ENCODE measurements at regions not wholly inside any gene's neighbourhood (a gene's known extent, or its start where the extent isn't known, plus 50 kb on each side); places are given as distances from the start of the nearest gene placed in this dataset.

- Mint-ChIP-seq H3K27ac (no peak overlapping the region), H3K4me3 (ENCODE audit: low read depth) (no peak overlapping the region), H3K27me3 (no peaks in the 10 kb centered on the region), H3K36me3 (ENCODE audit: insufficient read depth) (no peaks in the 10 kb centered on the region), H3K4me1 (ENCODE audit: low read depth) (no peaks in the 10 kb centered on the region), H3K9me3 (ENCODE audit: low read depth) (no peaks in the 10 kb centered on the region)
- no peak for DNase-seq (ENCODE audit: low spot score, unreplicated experiment)
- no peak for TF ChIP-seq CTCF (IDR thresholded peaks at IDR 0.05; ENCODE audit: unreplicated experiment)
These were observed 211.1 kb downstream of the SPTSSA start for GRCh38 chr14:34250959-34251358.

- H3K4me1 Mint-ChIP-seq (ENCODE audit: low read depth): no peaks in the 10 kb centered on the region
- H3K36me3 Mint-ChIP-seq (ENCODE audit: insufficient read depth): no peaks in the 10 kb centered on the region
- TF ChIP-seq CTCF (IDR thresholded peaks at IDR 0.05; ENCODE audit: unreplicated experiment): no peak
- DNase-seq (ENCODE audit: low spot score, unreplicated experiment): no peak
- H3K4me3 Mint-ChIP-seq (ENCODE audit: low read depth): no peak overlapping the region
- no peaks in the 10 kb centered on the region for H3K9me3 Mint-ChIP-seq (ENCODE audit: low read depth)
- H3K27me3 Mint-ChIP-seq: no peaks in the 10 kb centered on the region
- H3K27ac Mint-ChIP-seq: no peak overlapping the region
These were observed 214.4 kb downstream of the SPTSSA start for GRCh38 chr14:34247605-34248004.

- Mint-ChIP-seq H3K9me3 (ENCODE audit: low read depth) (no peaks in the 10 kb centered on the region), H3K27ac (no peak overlapping the region), H3K27me3 (peaks cover 5% of the 10 kb centered on the region), H3K4me3 (ENCODE audit: low read depth) (no peak overlapping the region), H3K4me1 (ENCODE audit: low read depth) (no peaks in the 10 kb centered on the region), H3K36me3 (ENCODE audit: insufficient read depth) (no peaks in the 10 kb centered on the region)
- no peak for DNase-seq (ENCODE audit: low spot score, unreplicated experiment)
- no peak for TF ChIP-seq CTCF (IDR thresholded peaks at IDR 0.05; ENCODE audit: unreplicated experiment)
These were observed 215.8 kb downstream of the SPTSSA start for GRCh38 chr14:34246206-34246605.

- no peak overlapping the region for H3K27ac Mint-ChIP-seq
- TF ChIP-seq CTCF (IDR thresholded peaks at IDR 0.05; ENCODE audit: unreplicated experiment): no peak
- no peak overlapping the region for H3K4me3 Mint-ChIP-seq (ENCODE audit: low read depth)
- no peak for DNase-seq (ENCODE audit: low spot score, unreplicated experiment)
- no peaks in the 10 kb centered on the region for H3K9me3 Mint-ChIP-seq (ENCODE audit: low read depth)
- peaks cover 5% of the 10 kb centered on the region for H3K27me3 Mint-ChIP-seq
- H3K36me3 Mint-ChIP-seq (ENCODE audit: insufficient read depth): no peaks in the 10 kb centered on the region
- H3K4me1 Mint-ChIP-seq (ENCODE audit: low read depth): no peaks in the 10 kb centered on the region
These were observed 218.6 kb downstream of the SPTSSA start for GRCh38 chr14:34243401-34243800.

- no peak overlapping the region for H3K4me3 Mint-ChIP-seq (ENCODE audit: low read depth)
- no peaks in the 10 kb centered on the region for H3K36me3 Mint-ChIP-seq (ENCODE audit: insufficient read depth)
- H3K27me3 Mint-ChIP-seq: peaks cover 5% of the 10 kb centered on the region
- H3K9me3 Mint-ChIP-seq (ENCODE audit: low read depth): no peaks in the 10 kb centered on the region
- TF ChIP-seq CTCF (IDR thresholded peaks at IDR 0.05; ENCODE audit: unreplicated experiment): no peak
- H3K4me1 Mint-ChIP-seq (ENCODE audit: low read depth): no peaks in the 10 kb centered on the region
- DNase-seq (ENCODE audit: low spot score, unreplicated experiment): no peak
- no peak overlapping the region for H3K27ac Mint-ChIP-seq
These were observed 219.0 kb downstream of the SPTSSA start for GRCh38 chr14:34243001-34243400.
